GM23338 (cell line): ENCODE measurements at regions not wholly inside any gene's neighbourhood (a gene's known extent, or its start where the extent isn't known, plus 50 kb on each side); places are given as distances from the start of the nearest gene placed in this dataset.

ENCODE experiments used
- ATAC-seq: fragments of 200-7000 bp; cut with Tn5 transposase; 3 replicates; pipeline ENCODE4 v1.9.1; 2020
- DNase-seq: peaks from one replicate; pipeline ENCODE4 v3.0.0-alpha.2; 2015; ENCODE audit warnings: low spot score
- H2AFZ ChIP-seq: fragments of 200-600 bp; sonication (generic); 2 replicates; pipeline ENCODE4 v1.8.0; 2016; ENCODE audit warnings: antibody characterized with exemption, mild to moderate bottlenecking, moderate library complexity
- H3F3A ChIP-seq: fragments of 200-600 bp; sonication (generic); replicated peaks from 2 replicates; pipeline ENCODE4 v1.8.0; 2017; ENCODE audit warnings: antibody characterized with exemption, mixed run types, low read depth
- H3K27ac ChIP-seq: fragments of 200-600 bp; sonication (generic); 2 replicates; pipeline ENCODE4 v1.6.1; 2016; ENCODE audit warnings: low read depth
- H3K27me3 ChIP-seq: fragments of 200-600 bp; sonication (generic); 2 replicates; pipeline ENCODE4 v1.8.0; 2016; ENCODE audit warnings: mild to moderate bottlenecking, mixed run types, moderate library complexity; ENCODE audit not compliant: insufficient read depth
- H3K36me3 ChIP-seq: fragments of 200-600 bp; sonication (generic); 2 replicates; pipeline ENCODE4 v1.8.0; 2016; ENCODE audit warnings: mild to moderate bottlenecking; ENCODE audit not compliant: insufficient read depth
- H3K4me1 ChIP-seq: fragments of 200-600 bp; sonication (generic); 2 replicates; pipeline ENCODE4 v1.8.0; 2016; ENCODE audit warnings: mild to moderate bottlenecking, moderate library complexity; ENCODE audit not compliant: insufficient read depth
- H3K4me2 ChIP-seq: fragments of 200-600 bp; sonication (generic); 2 replicates; pipeline ENCODE4 v1.7.1; 2017; ENCODE audit warnings: mixed run types
- H3K4me3 ChIP-seq: fragments of 200-600 bp; sonication (generic); 2 replicates; pipeline ENCODE4 v1.6.1; 2016; ENCODE audit warnings: mixed run types
- H3K79me2 ChIP-seq: fragments of 200-600 bp; sonication (generic); replicated peaks from 2 replicates; pipeline ENCODE4 v1.8.0; 2017; ENCODE audit warnings: mild to moderate bottlenecking; ENCODE audit not compliant: insufficient read depth
- H3K9me2 ChIP-seq: fragments of 200-600 bp; sonication (generic); 2 replicates; pipeline ENCODE4 v1.8.0; 2017; ENCODE audit not compliant: insufficient read depth
- H4K20me1 ChIP-seq: fragments of 200-600 bp; sonication (generic); replicated peaks from 2 replicates; pipeline ENCODE4 v1.8.0; 2017; ENCODE audit warnings: mild to moderate bottlenecking; ENCODE audit not compliant: insufficient read depth
- H3K27ac Mint-ChIP-seq: 2 replicates; pipeline ENCODE4 v1.8.0; 2020; ENCODE audit warnings: inconsistent platforms, mild to moderate bottlenecking, moderate library complexity, mixed read lengths
- H3K27me3 Mint-ChIP-seq: 3 replicates; pipeline ENCODE4 v1.8.0; 2022; ENCODE audit warnings: low read depth, mild to moderate bottlenecking, moderate library complexity, mixed read lengths, inconsistent platforms; ENCODE audit not compliant: insufficient read depth, poor library complexity
- H3K36me3 Mint-ChIP-seq: 3 replicates; pipeline ENCODE4 v1.8.0; 2021; ENCODE audit warnings: low read depth, mild to moderate bottlenecking, inconsistent platforms, moderate library complexity, mixed read lengths
- H3K4me1 Mint-ChIP-seq: 3 replicates; pipeline ENCODE4 v1.8.0; 2020; ENCODE audit warnings: mild to moderate bottlenecking, inconsistent platforms, mixed read lengths
- H3K4me3 Mint-ChIP-seq: 3 replicates; pipeline ENCODE4 v1.8.0; 2021; ENCODE audit warnings: moderate library complexity, mild to moderate bottlenecking, inconsistent platforms, mixed read lengths
- H3K9me3 Mint-ChIP-seq: 3 replicates; pipeline ENCODE4 v1.8.0; 2020; ENCODE audit warnings: moderate library complexity, mild to moderate bottlenecking, inconsistent platforms, mixed read lengths
- CREB1 ChIP-seq: fragments of 250-450 bp; sonication (Bioruptor Pico); IDR thresholded peaks from 2 replicates; pipeline ENCODE4 v1.5.0; 2020; ENCODE audit warnings: low read depth, mild to moderate bottlenecking, moderate library complexity
- EZH2 ChIP-seq: fragments of 200-600 bp; sonication (generic); IDR thresholded peaks from one replicate; pipeline ENCODE4 v1.8.0; 2017; ENCODE audit warnings: antibody characterized with exemption, mild to moderate bottlenecking, low read depth; ENCODE audit not compliant: unreplicated experiment
- EZH2phosphoT487 ChIP-seq: fragments of 200-600 bp; sonication (generic); IDR thresholded peaks from one replicate; pipeline ENCODE4 v1.8.1; 2018; ENCODE audit warnings: antibody characterized with exemption; ENCODE audit not compliant: unreplicated experiment
- JUNB ChIP-seq: IDR thresholded peaks from one replicate; pipeline ENCODE4 v1.6.1; 2016; ENCODE audit warnings: antibody characterized with exemption; ENCODE audit not compliant: unreplicated experiment
- NANOG ChIP-seq: IDR thresholded peaks from 2 replicates; pipeline ENCODE4 v1.6.1; 2016; ENCODE audit warnings: antibody characterized with exemption, borderline replicate concordance
- POLR2AphosphoS5 ChIP-seq: IDR thresholded peaks from 2 replicates; pipeline ENCODE4 v1.6.1; 2016; ENCODE audit warnings: antibody characterized with exemption, low read depth
- STAT1 ChIP-seq: IDR thresholded peaks from one replicate; pipeline ENCODE4 v1.6.1; 2016; ENCODE audit warnings: antibody characterized with exemption; ENCODE audit not compliant: unreplicated experiment
- ZNF114 ChIP-seq: fragments of 250-450 bp; sonication (Bioruptor Pico); IDR thresholded peaks from 2 replicates; pipeline ENCODE4 v1.5.0; 2020; ENCODE audit warnings: mild to moderate bottlenecking, moderate library complexity
- ZNF331 ChIP-seq: fragments of 250-450 bp; sonication (Bioruptor Pico); IDR thresholded peaks from 2 replicates; pipeline ENCODE4 v1.5.0; 2020; ENCODE audit warnings: low read depth, mild to moderate bottlenecking, moderate library complexity
- TF ChIP-seq, protein P1 (sequence below), 2 experiments: fragments of 200-600 bp in 1 of 2; sonication (generic) in 1 of 2; conservative IDR thresholded peaks; 2 replicates each; pipeline versions ENCODE4 v1.5.1 to v1.6.1; 2016 to 2017; ENCODE audit warnings: antibody characterized with exemption in 2 of 2, low read depth in 2 of 2, mild to moderate bottlenecking in 2 of 2, moderate library complexity in 1 of 2
- TF ChIP-seq, protein P2 (sequence below): IDR thresholded peaks from 2 replicates; pipeline ENCODE4 v1.6.1; 2016; ENCODE audit warnings: antibody characterized with exemption
- TF ChIP-seq, protein P3 (sequence below): IDR thresholded peaks from one replicate; pipeline ENCODE4 v1.6.1; 2018; ENCODE audit warnings: antibody characterized with exemption; ENCODE audit not compliant: unreplicated experiment
- TF ChIP-seq, protein P4 (sequence below): fragments of 250-450 bp; sonication (Bioruptor Pico); IDR thresholded peaks from 2 replicates; pipeline ENCODE4 v1.5.0; 2020; ENCODE audit warnings: mild to moderate bottlenecking, moderate library complexity

DNA sequence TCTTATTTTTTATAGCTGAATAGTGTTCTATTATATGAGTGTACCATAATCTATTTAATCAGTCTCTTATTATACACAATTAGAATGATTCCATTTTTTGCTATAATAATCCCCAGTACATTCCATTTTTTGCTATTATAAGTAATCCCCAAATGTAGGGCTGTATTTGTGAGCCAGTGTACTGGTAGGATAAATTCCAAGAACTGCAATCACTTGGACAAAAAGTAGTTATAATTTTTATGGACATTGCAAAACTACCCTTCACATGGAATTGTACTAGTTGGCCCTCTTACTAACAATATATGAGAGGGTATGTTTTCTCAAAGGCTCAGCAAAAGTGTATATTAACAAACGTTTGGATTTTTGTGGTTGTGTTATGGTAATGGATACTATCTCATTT lies 481.7 kb upstream of the CLINT1 start:
- H3K27ac Mint-ChIP-seq, result no peak overlapping the region
- TF ChIP-seq JUNB (no peak), EZH2phosphoT487 (no peak), CREB1 (CRISPR knock-in tag) (no peak), STAT1 (no peak), ZNF114 (CRISPR knock-in tag) (no peak), ZNF331 (CRISPR knock-in tag) (no peak), EZH2 (no peak), POLR2AphosphoS5 (no peak), NANOG (no peak)
- TF ChIP-seq, protein P1, sequence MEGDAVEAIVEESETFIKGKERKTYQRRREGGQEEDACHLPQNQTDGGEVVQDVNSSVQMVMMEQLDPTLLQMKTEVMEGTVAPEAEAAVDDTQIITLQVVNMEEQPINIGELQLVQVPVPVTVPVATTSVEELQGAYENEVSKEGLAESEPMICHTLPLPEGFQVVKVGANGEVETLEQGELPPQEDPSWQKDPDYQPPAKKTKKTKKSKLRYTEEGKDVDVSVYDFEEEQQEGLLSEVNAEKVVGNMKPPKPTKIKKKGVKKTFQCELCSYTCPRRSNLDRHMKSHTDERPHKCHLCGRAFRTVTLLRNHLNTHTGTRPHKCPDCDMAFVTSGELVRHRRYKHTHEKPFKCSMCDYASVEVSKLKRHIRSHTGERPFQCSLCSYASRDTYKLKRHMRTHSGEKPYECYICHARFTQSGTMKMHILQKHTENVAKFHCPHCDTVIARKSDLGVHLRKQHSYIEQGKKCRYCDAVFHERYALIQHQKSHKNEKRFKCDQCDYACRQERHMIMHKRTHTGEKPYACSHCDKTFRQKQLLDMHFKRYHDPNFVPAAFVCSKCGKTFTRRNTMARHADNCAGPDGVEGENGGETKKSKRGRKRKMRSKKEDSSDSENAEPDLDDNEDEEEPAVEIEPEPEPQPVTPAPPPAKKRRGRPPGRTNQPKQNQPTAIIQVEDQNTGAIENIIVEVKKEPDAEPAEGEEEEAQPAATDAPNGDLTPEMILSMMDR (conservative IDR thresholded peaks at IDR 0.05; ENCODE audit: low read depth in 2 of 2), result no peak
- TF ChIP-seq, protein P2, sequence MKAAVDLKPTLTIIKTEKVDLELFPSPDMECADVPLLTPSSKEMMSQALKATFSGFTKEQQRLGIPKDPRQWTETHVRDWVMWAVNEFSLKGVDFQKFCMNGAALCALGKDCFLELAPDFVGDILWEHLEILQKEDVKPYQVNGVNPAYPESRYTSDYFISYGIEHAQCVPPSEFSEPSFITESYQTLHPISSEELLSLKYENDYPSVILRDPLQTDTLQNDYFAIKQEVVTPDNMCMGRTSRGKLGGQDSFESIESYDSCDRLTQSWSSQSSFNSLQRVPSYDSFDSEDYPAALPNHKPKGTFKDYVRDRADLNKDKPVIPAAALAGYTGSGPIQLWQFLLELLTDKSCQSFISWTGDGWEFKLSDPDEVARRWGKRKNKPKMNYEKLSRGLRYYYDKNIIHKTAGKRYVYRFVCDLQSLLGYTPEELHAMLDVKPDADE, result no peak
- TF ChIP-seq, protein P3, sequence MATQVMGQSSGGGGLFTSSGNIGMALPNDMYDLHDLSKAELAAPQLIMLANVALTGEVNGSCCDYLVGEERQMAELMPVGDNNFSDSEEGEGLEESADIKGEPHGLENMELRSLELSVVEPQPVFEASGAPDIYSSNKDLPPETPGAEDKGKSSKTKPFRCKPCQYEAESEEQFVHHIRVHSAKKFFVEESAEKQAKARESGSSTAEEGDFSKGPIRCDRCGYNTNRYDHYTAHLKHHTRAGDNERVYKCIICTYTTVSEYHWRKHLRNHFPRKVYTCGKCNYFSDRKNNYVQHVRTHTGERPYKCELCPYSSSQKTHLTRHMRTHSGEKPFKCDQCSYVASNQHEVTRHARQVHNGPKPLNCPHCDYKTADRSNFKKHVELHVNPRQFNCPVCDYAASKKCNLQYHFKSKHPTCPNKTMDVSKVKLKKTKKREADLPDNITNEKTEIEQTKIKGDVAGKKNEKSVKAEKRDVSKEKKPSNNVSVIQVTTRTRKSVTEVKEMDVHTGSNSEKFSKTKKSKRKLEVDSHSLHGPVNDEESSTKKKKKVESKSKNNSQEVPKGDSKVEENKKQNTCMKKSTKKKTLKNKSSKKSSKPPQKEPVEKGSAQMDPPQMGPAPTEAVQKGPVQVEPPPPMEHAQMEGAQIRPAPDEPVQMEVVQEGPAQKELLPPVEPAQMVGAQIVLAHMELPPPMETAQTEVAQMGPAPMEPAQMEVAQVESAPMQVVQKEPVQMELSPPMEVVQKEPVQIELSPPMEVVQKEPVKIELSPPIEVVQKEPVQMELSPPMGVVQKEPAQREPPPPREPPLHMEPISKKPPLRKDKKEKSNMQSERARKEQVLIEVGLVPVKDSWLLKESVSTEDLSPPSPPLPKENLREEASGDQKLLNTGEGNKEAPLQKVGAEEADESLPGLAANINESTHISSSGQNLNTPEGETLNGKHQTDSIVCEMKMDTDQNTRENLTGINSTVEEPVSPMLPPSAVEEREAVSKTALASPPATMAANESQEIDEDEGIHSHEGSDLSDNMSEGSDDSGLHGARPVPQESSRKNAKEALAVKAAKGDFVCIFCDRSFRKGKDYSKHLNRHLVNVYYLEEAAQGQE, result no peak
- TF ChIP-seq, protein P4, sequence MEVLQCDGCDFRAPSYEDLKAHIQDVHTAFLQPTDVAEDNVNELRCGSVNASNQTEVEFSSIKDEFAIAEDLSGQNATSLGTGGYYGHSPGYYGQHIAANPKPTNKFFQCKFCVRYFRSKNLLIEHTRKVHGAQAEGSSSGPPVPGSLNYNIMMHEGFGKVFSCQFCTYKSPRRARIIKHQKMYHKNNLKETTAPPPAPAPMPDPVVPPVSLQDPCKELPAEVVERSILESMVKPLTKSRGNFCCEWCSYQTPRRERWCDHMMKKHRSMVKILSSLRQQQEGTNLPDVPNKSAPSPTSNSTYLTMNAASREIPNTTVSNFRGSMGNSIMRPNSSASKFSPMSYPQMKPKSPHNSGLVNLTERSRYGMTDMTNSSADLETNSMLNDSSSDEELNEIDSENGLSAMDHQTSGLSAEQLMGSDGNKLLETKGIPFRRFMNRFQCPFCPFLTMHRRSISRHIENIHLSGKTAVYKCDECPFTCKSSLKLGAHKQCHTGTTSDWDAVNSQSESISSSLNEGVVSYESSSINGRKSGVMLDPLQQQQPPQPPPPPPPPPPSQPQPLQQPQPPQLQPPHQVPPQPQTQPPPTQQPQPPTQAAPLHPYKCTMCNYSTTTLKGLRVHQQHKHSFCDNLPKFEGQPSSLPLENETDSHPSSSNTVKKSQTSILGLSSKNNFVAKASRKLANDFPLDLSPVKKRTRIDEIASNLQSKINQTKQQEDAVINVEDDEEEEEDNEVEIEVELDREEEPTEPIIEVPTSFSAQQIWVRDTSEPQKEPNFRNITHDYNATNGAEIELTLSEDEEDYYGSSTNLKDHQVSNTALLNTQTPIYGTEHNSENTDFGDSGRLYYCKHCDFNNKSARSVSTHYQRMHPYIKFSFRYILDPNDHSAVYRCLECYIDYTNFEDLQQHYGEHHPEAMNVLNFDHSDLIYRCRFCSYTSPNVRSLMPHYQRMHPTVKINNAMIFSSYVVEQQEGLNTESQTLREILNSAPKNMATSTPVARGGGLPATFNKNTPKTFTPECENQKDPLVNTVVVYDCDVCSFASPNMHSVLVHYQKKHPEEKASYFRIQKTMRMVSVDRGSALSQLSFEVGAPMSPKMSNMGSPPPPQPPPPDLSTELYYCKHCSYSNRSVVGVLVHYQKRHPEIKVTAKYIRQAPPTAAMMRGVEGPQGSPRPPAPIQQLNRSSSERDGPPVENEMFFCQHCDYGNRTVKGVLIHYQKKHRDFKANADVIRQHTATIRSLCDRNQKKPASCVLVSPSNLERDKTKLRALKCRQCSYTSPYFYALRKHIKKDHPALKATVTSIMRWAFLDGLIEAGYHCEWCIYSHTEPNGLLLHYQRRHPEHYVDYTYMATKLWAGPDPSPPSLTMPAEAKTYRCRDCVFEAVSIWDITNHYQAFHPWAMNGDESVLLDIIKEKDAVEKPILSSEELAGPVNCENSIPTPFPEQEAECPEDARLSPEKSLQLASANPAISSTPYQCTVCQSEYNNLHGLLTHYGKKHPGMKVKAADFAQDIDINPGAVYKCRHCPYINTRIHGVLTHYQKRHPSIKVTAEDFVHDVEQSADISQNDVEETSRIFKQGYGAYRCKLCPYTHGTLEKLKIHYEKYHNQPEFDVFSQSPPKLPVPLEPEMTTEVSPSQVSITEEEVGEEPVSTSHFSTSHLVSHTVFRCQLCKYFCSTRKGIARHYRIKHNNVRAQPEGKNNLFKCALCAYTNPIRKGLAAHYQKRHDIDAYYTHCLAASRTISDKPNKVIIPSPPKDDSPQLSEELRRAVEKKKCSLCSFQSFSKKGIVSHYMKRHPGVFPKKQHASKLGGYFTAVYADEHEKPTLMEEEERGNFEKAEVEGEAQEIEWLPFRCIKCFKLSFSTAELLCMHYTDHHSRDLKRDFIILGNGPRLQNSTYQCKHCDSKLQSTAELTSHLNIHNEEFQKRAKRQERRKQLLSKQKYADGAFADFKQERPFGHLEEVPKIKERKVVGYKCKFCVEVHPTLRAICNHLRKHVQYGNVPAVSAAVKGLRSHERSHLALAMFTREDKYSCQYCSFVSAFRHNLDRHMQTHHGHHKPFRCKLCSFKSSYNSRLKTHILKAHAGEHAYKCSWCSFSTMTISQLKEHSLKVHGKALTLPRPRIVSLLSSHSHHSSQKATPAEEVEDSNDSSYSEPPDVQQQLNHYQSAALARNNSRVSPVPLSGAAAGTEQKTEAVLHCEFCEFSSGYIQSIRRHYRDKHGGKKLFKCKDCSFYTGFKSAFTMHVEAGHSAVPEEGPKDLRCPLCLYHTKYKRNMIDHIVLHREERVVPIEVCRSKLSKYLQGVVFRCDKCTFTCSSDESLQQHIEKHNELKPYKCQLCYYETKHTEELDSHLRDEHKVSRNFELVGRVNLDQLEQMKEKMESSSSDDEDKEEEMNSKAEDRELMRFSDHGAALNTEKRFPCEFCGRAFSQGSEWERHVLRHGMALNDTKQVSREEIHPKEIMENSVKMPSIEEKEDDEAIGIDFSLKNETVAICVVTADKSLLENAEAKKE (CRISPR knock-in tag), result no peak
- H3K9me3 Mint-ChIP-seq, result peaks cover 14% of the 10 kb centered on the region
- ATAC-seq (no peak), DNase-seq (no peak)
- Histone ChIP-seq H3K4me3 (no peak overlapping the region), H3K79me2 (no peaks in the 10 kb centered on the region), H4K20me1 (no peaks in the 10 kb centered on the region), H3K27ac (no peak overlapping the region), H2AFZ (no peak overlapping the region), H3K4me1 (no peaks in the 10 kb centered on the region), H3K27me3 (no peaks in the 10 kb centered on the region), H3K9me2 (peaks cover 17% of the 10 kb centered on the region; the same call in 1 of the 2 replicates), H3K4me2 (no peak overlapping the region), H3K36me3 (no peaks in the 10 kb centered on the region), H3F3A (no peaks in the 10 kb centered on the region)
- H3K4me1 Mint-ChIP-seq, result no peaks in the 10 kb centered on the region
- peaks cover 2% of the 10 kb centered on the region for H3K27me3 Mint-ChIP-seq
- H3K36me3 Mint-ChIP-seq, result no peaks in the 10 kb centered on the region; the same call in 2 of the 3 replicates
- H3K4me3 Mint-ChIP-seq, result no peak overlapping the region
